ENCODE measurements at regions not wholly inside any gene's neighbourhood (a gene's known extent, or its start where the extent isn't known, plus 50 kb on each side); places are given as distances from the start of the nearest gene placed in this dataset.

DNA sequence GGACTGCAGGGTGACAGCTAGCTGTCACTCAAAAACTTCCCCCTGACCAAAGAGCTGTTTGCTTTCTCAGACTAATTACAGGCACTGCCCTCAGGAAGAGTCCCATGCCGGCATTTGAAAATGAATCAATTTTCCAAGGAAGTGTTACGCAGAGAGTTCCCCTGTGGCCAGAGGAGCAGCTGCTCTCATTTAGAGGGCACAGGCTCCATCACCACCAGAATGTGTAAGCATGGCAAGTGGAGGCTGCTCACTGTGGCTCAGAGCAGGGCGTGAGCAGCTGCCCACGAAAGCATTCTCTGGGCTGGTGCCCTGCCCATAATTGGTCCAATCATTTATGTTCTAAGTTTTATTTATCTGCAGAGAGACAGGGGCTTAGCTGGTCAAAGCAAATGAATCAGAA, 202.2 kb downstream of the RAMP3 start:
- DNase-seq: no peak

GRCh38 chr7:45363669-45364068, 206.1 kb downstream of the RAMP3 start:
- no peak for DNase-seq

- DNase-seq: no peak
Measured at GRCh38 chr7:45365341-45365740, 207.8 kb downstream of the RAMP3 start.

DNA sequence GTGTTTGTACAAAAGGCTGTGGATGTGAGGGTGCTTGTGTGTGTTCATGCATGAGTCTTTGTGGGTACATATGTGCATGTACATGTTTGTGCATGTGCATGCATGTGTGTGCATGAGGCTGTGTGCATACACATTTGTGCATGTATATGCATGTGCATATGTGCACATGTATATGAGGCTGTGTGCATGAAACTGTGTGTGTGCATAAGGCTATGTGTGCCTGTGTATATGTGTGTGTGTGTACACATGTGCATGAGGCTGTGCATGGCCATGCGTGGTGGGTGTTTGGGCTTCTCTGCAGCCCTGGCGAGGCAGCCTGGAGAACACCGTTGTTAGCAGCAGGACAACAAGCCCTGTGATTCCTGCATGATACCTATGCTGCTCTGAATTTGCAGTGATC, 207.7 kb upstream of the ADCY1 start:
- DNase-seq: no peak

- no peak for DNase-seq
Measured at GRCh38 chr7:45367026-45367425, 207.1 kb upstream of the ADCY1 start.

- no peak for DNase-seq
Measured at GRCh38 chr7:45368129-45368807, 205.9 kb upstream of the ADCY1 start.

DNA sequence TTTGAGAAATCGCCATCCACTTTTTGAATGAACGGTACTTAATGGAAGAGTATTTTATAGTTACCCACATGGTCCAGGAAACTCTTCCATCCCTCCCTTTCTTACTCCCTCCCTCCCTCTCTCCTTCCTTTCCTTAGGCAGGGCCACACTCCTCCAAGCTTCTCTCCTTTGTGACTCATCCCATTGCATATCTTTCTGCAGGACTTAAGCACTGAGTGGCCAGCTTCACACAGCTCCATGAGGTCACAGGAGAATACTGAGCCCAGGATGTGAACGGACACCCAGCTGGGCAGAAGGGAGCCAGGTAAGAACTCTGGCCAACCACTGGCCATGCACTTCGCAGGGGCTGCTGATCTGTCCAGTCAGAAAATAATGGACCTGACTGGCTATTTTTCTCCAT, 189.7 kb upstream of the ADCY1 start:
- DNase-seq: no peak

DNA sequence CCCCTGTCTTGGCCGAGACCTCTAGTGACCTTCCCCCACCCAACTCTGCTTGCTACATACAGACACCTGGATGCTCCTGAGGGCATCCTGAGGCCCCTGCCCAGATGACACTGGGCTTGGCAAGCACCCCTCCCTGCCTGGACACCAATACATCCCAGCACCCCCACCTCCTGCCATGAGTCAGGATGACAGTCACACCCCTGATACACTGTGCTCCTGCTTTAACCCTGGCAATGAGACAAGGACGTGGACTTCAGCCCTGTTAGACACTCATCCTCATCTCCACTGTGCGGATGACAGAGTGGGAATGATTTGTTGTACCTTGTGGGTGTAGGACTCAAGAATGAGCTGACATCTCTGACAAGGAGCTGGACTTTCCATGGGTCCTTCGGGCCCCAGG, 186.3 kb upstream of the ADCY1 start:
- DNase-seq: no peak

GRCh38 chr7:45389073-45389872, 184.9 kb upstream of the ADCY1 start:
- no peak for DNase-seq

GRCh38 chr7:45390180-45390579, 184.0 kb upstream of the ADCY1 start:
- no peak for DNase-seq

DNA sequence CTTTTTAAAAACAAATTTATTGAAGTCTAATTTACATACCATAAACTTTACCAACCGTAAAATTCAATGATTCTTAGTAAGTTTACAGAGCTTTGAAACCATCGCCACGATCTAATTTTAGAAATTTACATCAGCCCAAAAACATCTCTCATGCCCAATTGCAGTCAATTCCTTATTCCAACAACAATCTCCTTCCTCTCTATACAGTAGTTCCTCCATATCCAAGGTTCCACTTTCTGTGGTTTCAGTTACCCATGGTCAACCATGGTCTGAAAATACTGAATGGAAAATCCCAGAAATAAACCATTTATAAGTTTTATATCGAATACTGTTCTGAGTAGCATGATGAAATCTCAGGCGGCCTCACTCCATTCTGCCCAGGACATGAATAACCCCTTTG, 183.4 kb upstream of the ADCY1 start:
- DNase-seq: no peak

DNA sequence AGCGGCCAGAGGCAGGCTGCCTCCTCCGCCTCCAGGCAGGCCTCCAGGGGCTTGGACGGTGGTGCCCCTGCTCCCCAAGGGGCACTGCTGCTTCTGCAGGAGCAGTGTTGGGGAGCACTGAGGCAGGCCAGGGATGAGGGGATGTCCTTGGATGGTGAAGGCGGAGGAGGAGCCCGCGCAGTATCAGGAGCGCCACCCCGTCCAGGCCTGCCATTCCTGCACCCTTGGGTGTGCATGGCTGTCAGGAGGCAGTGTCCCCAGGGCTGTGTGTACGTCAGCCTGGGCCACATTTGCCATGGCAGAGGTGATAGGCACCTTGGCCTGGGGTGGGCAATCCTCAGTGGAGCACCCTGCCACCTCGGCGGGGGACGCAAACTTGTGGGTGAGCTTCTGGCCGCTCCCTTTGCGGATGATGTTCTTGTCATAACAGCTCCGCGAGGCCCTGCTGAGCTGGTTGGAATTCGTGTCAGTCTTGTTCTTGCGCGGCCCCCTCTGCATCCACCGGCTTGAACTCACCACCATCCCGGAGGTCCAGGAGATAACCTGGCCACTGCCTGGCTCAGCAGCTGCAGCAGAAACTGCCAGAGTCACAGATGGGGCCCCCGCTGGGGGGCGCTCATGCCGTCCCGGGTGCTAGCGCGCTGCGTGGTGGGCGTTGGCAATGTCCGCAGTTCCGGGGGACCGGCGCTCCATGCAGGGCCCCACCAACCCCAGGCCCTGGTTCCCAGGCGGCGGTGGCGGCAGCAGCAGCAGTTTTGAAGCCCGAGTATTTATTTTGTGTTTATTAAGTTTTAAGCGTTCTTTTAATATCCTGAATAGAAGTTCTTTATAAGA, 182.3 kb upstream of the ADCY1 start:
- DNase-seq: no peak

- no peak for DNase-seq
Measured at GRCh38 chr7:45394117-45394708, 180.0 kb upstream of the ADCY1 start.

DNA sequence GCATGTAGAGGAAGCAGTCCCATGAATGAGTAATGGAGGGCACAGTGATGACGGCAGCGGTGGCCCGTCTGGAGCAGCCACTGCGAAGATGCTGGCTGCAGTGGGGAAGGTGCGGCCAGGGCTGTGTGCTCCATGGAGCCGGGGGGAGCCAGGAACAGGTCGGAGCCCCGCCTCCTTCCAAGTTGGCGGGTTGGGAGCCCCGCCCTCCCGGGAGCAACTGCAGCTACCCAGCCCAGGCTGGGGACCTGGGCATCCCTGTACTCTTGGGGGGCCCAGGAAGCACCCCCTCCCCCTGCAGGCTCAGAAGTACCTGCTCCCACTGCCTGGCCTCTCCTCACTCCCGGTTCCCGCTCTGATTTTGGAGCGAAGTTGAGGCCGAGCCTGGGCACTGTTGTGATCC, 175.1 kb upstream of the ADCY1 start:
- no peak for DNase-seq

- DNase-seq: no peak
Measured at GRCh38 chr7:45400680-45401079, 173.5 kb upstream of the ADCY1 start.

- DNase-seq: no peak
Measured at GRCh38 chr7:45401155-45401554, 173.0 kb upstream of the ADCY1 start.

GRCh38 chr7:45401851-45402250, 172.3 kb upstream of the ADCY1 start:
- DNase-seq: no peak

GRCh38 chr7:45402480-45403218, 171.5 kb upstream of the ADCY1 start:
- DNase-seq: no peak

- DNase-seq: no peak
Measured at GRCh38 chr7:45404622-45405021, 169.5 kb upstream of the ADCY1 start.

DNA sequence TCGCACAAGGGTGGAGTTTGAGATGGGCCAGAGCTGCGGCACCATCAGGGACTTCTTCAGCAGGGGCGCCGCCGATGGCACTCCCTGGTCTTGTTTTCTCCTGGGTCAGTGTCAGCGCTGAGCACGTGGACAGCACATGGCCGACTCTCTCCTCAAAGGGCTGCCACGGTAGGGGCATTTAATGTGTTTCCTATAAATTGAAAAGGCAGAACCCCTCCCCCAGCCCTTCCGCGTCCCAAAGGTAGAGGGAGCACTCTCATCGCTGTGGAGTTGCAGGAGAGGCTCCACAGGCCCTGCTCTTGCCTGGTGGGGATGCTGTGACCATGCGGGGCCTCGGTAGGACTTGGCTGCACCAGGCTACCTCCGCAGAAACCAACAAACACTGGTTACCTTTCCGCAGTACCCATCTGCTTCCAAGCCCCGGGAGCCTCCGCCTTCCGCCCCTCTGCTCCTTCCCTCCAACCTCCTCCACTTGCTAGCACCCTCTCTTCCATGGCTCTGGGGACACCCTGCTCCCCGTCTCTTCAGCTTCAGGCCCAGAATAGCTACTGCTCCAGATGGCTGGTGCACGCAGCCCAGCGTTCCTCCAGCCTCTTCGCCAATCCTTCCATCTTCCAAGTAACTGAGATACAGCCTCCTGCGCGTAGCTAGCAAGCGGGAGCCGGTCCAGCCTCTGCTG, 166.3 kb upstream of the ADCY1 start:
- DNase-seq: no peak

DNA sequence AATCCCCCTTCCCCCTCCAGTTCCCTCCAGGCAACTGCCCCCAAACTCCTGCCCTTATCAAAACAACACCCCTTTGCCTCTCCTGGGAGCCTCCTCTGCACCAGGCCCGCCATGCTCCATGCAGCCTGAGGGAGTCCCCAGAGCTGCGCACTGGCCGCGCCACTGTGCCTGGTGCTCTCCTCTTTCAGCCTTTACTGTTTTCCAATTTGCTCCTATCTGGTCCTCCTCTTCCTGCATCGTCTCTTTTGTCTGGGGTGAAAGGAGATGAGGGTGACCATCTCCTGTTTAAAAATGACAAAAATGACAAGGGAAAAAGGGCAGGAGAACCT, 165.8 kb upstream of the ADCY1 start:
- no peak for DNase-seq

GRCh38 chr7:45410893-45411292, 163.3 kb upstream of the ADCY1 start:
- DNase-seq: no peak
